H1 (cell line): ENCODE measurements at regions not wholly inside any gene's neighbourhood (a gene's known extent, or its start where the extent isn't known, plus 50 kb on each side); places are given as distances from the start of the nearest gene placed in this dataset.

Experiments
- CTCF ChIA-PET: fragments of 300-600 bp; sonication (Branson Sonifier 250); formaldehyde crosslinking; loops from one replicate; lab custom pipeline; 2021; ENCODE audit not compliant: partially characterized antibody; lab: Charles Lee
- POLR2A ChIA-PET: fragments of 300-600 bp; sonication (Branson Sonifier 250); formaldehyde crosslinking; loops from one replicate; lab custom pipeline; 2021; ENCODE audit warnings: inconsistent platforms; ENCODE audit not compliant: partially characterized antibody; lab: Charles Lee
- DNase-seq, 2 experiments: peaks; one replicate each; pipeline versions ENCODE4 v3.0.0 to v3.0.0-alpha.2; 2010 to 2022; ENCODE audit warnings: low spot score in 2 of 2, low read depth in 1 of 2, mixed read lengths in 1 of 2
- FAIRE-seq: peaks from 2 replicates; lab custom pipeline; 2011; peaks lifted over from hg19 to GRCh38; lab: Jason Lieb, UNC
- H2AFZ ChIP-seq: 2 replicates; pipeline ENCODE4 v1.8.1; 2012; ENCODE audit warnings: low read length, inconsistent platforms
- H2AK5ac ChIP-seq: 2 replicates; pipeline ENCODE4 v1.6.1; 2013; ENCODE audit warnings: low read depth, low read length
- H2BK120ac ChIP-seq: replicated peaks from 2 replicates; pipeline ENCODE3; 2013; ENCODE audit warnings: low read depth, low read length, inconsistent platforms
- H2BK12ac ChIP-seq: 2 replicates; pipeline ENCODE4 v1.6.1; 2013; ENCODE audit warnings: low read depth, low read length
- H2BK15ac ChIP-seq: 2 replicates; pipeline ENCODE4 v1.6.1; 2013; ENCODE audit warnings: low read length
- H2BK20ac ChIP-seq: 2 replicates; pipeline ENCODE4 v1.6.1; 2013; ENCODE audit warnings: low read length
- H2BK5ac ChIP-seq: 2 replicates; pipeline ENCODE4 v1.6.1; 2013; ENCODE audit warnings: low read depth, low read length
- H3K14ac ChIP-seq: 2 replicates; pipeline ENCODE4 v1.6.1; 2013; ENCODE audit warnings: inconsistent platforms; ENCODE audit not compliant: insufficient read length
- H3K18ac ChIP-seq: 2 replicates; pipeline ENCODE4 v1.6.1; 2013; ENCODE audit warnings: low read length; ENCODE audit errors: extremely low read depth
- H3K23ac ChIP-seq: 2 replicates; pipeline ENCODE4 v1.6.1; 2013; ENCODE audit warnings: inconsistent platforms; ENCODE audit not compliant: insufficient read length
- H3K23me2 ChIP-seq: 2 replicates; pipeline ENCODE4 v1.6.1; 2013; ENCODE audit warnings: low read depth, low read length
- H3K27ac ChIP-seq: 2 replicates; pipeline ENCODE4 v1.6.1; 2011; ENCODE audit warnings: low read depth, low read length, inconsistent platforms
- H3K27me3 ChIP-seq, 4 experiments: replicated peaks in 1 of 4; 1 replicate in 1 of 4; 2 replicates in 3 of 4; pipeline versions ENCODE4 v1.6.1 to v1.8.1; 2011 to 2013; ENCODE audit warnings: low read length in 3 of 4, mild to moderate bottlenecking in 3 of 4, inconsistent platforms in 2 of 4, mixed read lengths in 2 of 4, moderate library complexity in 1 of 4; ENCODE audit not compliant: control insufficient read depth in 3 of 4, insufficient read depth in 3 of 4; ENCODE audit errors: extremely low read depth in 1 of 4
- H3K36me3 ChIP-seq, 4 experiments: 2 replicates each; pipeline versions ENCODE4 v1.6.1 to v1.8.1; 2011 to 2013; ENCODE audit warnings: mild to moderate bottlenecking in 4 of 4, low read length in 3 of 4, moderate library complexity in 2 of 4, control low read depth in 1 of 4, inconsistent platforms in 1 of 4; ENCODE audit not compliant: insufficient read depth in 4 of 4, control insufficient read depth in 2 of 4
- H3K4ac ChIP-seq: replicated peaks from 2 replicates; pipeline ENCODE3; 2013; ENCODE audit warnings: low read length, low read depth, mixed read lengths, inconsistent platforms; ENCODE audit not compliant: insufficient read length
- H3K4me1 ChIP-seq, 4 experiments: replicated peaks in 1 of 4; 1 replicate in 1 of 4; 2 replicates in 3 of 4; pipeline versions ENCODE4 v1.6.1 to v1.8.1; 2011 to 2013; ENCODE audit warnings: low read length in 3 of 4, inconsistent platforms in 2 of 4, mixed read lengths in 1 of 4; ENCODE audit not compliant: insufficient read depth in 4 of 4, control insufficient read depth in 3 of 4
- H3K4me2 ChIP-seq, 2 experiments: 2 replicates each; pipeline versions ENCODE4 v1.6.1 to v1.8.1; 2011 to 2013; ENCODE audit warnings: low read depth in 2 of 2, low read length in 2 of 2, control low read depth in 1 of 2, inconsistent platforms in 1 of 2, mild to moderate bottlenecking in 1 of 2; ENCODE audit not compliant: insufficient read depth in 1 of 2
- H3K4me3 ChIP-seq, 4 experiments: fragments of 200-600, 300-600 bp in 1 of 4; sonication (generic), shearing (Covaris generic), sonication (Bioruptor Twin) in 1 of 4; 2 replicates each; pipeline versions ENCODE4 v1.5.1 to v1.8.1; 2011 to 2016; ENCODE audit warnings: low read length in 4 of 4, low read depth in 3 of 4, control low read depth in 2 of 4, inconsistent platforms in 2 of 4, mild to moderate bottlenecking in 2 of 4, mixed read lengths in 1 of 4, moderate library complexity in 1 of 4; ENCODE audit not compliant: insufficient read depth in 2 of 4; ENCODE audit errors: extremely low read depth in 1 of 4
- H3K56ac ChIP-seq: replicated peaks from 2 replicates; pipeline ENCODE3; 2013; ENCODE audit warnings: low read depth, mild to moderate bottlenecking, mixed read lengths, low read length, inconsistent platforms; ENCODE audit not compliant: insufficient read length
- H3K79me1 ChIP-seq: 2 replicates; pipeline ENCODE4 v1.6.1; 2013; ENCODE audit warnings: low read depth, low read length, control low read depth
- H3K79me2 ChIP-seq, 2 experiments: 2 replicates each; pipeline versions ENCODE4 v1.6.1 to v1.8.1; 2012 to 2013; ENCODE audit warnings: low read length in 2 of 2, mild to moderate bottlenecking in 2 of 2, inconsistent platforms in 1 of 2; ENCODE audit not compliant: insufficient read depth in 2 of 2, control insufficient read depth in 1 of 2
- H3K9ac ChIP-seq, 4 experiments: replicated peaks in 1 of 4; 1 replicate in 1 of 4; 2 replicates in 3 of 4; pipeline versions ENCODE4 v1.6.1 to v1.8.1; 2011 to 2013; ENCODE audit warnings: low read depth in 3 of 4, low read length in 3 of 4, control low read depth in 2 of 4, mild to moderate bottlenecking in 2 of 4, moderate library complexity in 2 of 4, inconsistent platforms in 1 of 4; ENCODE audit errors: extremely low read depth in 1 of 4
- H3K9me3 ChIP-seq, 2 experiments: 2 replicates each; pipeline versions ENCODE4 v1.6.1 to v1.8.1; 2012 to 2013; ENCODE audit warnings: mild to moderate bottlenecking in 2 of 2, moderate library complexity in 2 of 2, control low read depth in 1 of 2, inconsistent platforms in 1 of 2, low read depth in 1 of 2, low read length in 1 of 2, mixed read lengths in 1 of 2; ENCODE audit not compliant: insufficient read depth in 2 of 2
- H4K20me1 ChIP-seq, 2 experiments: replicated peaks in 1 of 2; 2 replicates each; pipeline versions ENCODE3 to v1.8.1; 2011 to 2013; ENCODE audit warnings: inconsistent platforms in 2 of 2, low read length in 2 of 2, mild to moderate bottlenecking in 1 of 2; ENCODE audit not compliant: insufficient read depth in 2 of 2, control insufficient read depth in 1 of 2
- H4K5ac ChIP-seq: 2 replicates; pipeline ENCODE4 v1.6.1; 2013; ENCODE audit warnings: low read length, low read depth, mixed read lengths, inconsistent platforms; ENCODE audit not compliant: insufficient read length
- H4K8ac ChIP-seq: 2 replicates; pipeline ENCODE4 v1.8.0; 2013; ENCODE audit warnings: mild to moderate bottlenecking, moderate library complexity, low read length, inconsistent platforms; ENCODE audit not compliant: insufficient read depth; ENCODE audit errors: extremely low read depth
- H4K91ac ChIP-seq: replicated peaks from 2 replicates; pipeline ENCODE3; 2013; ENCODE audit warnings: low read length, mixed read lengths, inconsistent platforms; ENCODE audit not compliant: insufficient read length
- KDM1A ChIP-seq: fragments of 200-600, 300-600 bp; sonication (generic); IDR thresholded peaks from 2 replicates; pipeline ENCODE4 v1.7.1; 2016; ENCODE audit warnings: mild to moderate bottlenecking, low read length, borderline replicate concordance
- KDM4A ChIP-seq: IDR thresholded peaks from one replicate; pipeline ENCODE4 v1.7.1; 2012; ENCODE audit warnings: low read depth, mild to moderate bottlenecking, moderate library complexity, low read length, inconsistent platforms; ENCODE audit not compliant: severe bottlenecking
- SP1 ChIP-seq: IDR thresholded peaks from 2 replicates; pipeline ENCODE4 v1.6.1; 2011; ENCODE audit warnings: low read depth, low read length
- SUZ12 ChIP-seq: fragments of 200-600 bp; sonication (generic); IDR thresholded peaks from 2 replicates; pipeline ENCODE4 v1.6.1; 2012; ENCODE audit warnings: mild to moderate bottlenecking, inconsistent platforms, low read length, moderate library complexity, mixed read lengths
- WGBS, 2 experiments: shearing (Covaris generic) in 1 of 2; methylation state at CpG; one replicate each; pipeline versions ENCODE4 v1.1.6 to v1.1.7; 2013 to 2015; ENCODE audit warnings: low lambda C conversion rate in 2 of 2, mixed read lengths in 2 of 2, inconsistent platforms in 1 of 2, low coverage in 1 of 2, missing lambda C conversion rate in 1 of 2; ENCODE audit not compliant: insufficient replicate concordance in 2 of 2, insufficient coverage in 1 of 2, insufficient read length in 1 of 2; ENCODE audit errors: extremely low coverage in 1 of 2, missing lambda C conversion rate in 1 of 2; 5-methylcytosine and 5-hydroxymethylcytosine counted together
- TF ChIP-seq, protein P1 (sequence below): IDR thresholded peaks from 2 replicates; pipeline ENCODE4 v1.6.1; 2011; ENCODE audit warnings: low read depth, mild to moderate bottlenecking, low read length; ENCODE audit not compliant: insufficient read depth

DNA sequence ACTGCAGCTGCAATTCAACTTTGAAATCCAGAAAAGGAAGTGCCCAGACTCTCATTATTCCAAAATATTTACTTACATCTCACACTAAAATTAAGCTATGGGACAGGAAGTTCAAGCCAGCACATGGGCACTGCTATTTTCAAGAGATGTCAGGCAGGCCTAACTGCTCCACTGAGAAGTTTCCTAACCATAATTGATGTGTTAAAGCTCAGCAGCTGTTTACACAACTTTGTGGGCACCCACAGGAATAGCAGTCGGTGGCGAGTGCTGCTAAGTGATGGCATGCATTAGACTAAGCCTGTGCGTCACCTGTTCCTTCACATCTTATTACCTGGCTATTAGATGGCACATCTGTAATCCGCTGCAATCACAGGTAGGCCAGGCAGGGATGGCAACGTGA, 303.3 kb upstream of the DAB1 start:
- Histone ChIP-seq H4K91ac (no peak overlapping the region), H2AFZ (no peak overlapping the region), H2BK12ac (no peak overlapping the region), H2BK120ac (no peak overlapping the region), H3K79me2 (no peaks in the 10 kb centered on the region), H2AK5ac (no peak overlapping the region), H2BK20ac (no peak overlapping the region), H3K9me3 (no peaks in the 10 kb centered on the region), H3K9ac (no peak overlapping the region), H3K18ac (no peak overlapping the region), H3K27ac (no peak overlapping the region), H3K4me2 (no peak overlapping the region), H2BK5ac (no peak overlapping the region), H3K56ac (no peak overlapping the region), H3K4ac (no peak overlapping the region), H3K4me3 (no peak overlapping the region), H2BK15ac (no peak overlapping the region), H3K4me1 (peaks cover 0 to 10% (median 3%) of the 10 kb centered on the region in 4 experiments; a peak in 3 of 7 replicates), H4K8ac (no peak overlapping the region), H3K36me3 (no peaks in the 10 kb centered on the region), H4K20me1 (no peaks in the 10 kb centered on the region), H3K79me1 (no peaks in the 10 kb centered on the region), H3K14ac (no peak overlapping the region), H3K27me3 (no peaks in the 10 kb centered on the region), H3K23me2 (no peaks in the 10 kb centered on the region; the same call in 1 of the 2 replicates), H3K23ac (no peak overlapping the region), H4K5ac (no peak overlapping the region)
- CTCF ChIA-PET: no interaction called here
- 86% methylated on average over 5 of the region's 5 CpGs; no CpG with 5 or more reads in 1 of the 2 experiments for WGBS, 2 experiments
- POLR2A ChIA-PET: no interaction called here
- FAIRE-seq: no peak
- DNase-seq: no peak
- TF ChIP-seq SP1 (no peak), SUZ12 (no peak), KDM1A (no peak), KDM4A (no peak)
- TF ChIP-seq, protein P1, sequence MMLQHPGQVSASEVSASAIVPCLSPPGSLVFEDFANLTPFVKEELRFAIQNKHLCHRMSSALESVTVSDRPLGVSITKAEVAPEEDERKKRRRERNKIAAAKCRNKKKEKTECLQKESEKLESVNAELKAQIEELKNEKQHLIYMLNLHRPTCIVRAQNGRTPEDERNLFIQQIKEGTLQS: no peak
